H9 (cell line): ENCODE measurements at regions not wholly inside any gene's neighbourhood (a gene's known extent, or its start where the extent isn't known, plus 50 kb on each side); places are given as distances from the start of the nearest gene placed in this dataset.

Experiments
- DNase-seq: peaks from one replicate; pipeline ENCODE4 v3.0.0-alpha.2; 2017
- H2AFZ ChIP-seq: one replicate; pipeline ENCODE4 v1.6.1; 2013; ENCODE audit warnings: mild to moderate bottlenecking, low read length, control low read depth, moderate library complexity
- H2AK5ac ChIP-seq: 2 replicates; pipeline ENCODE4 v1.6.1; 2013; ENCODE audit warnings: low read length, control low read depth, mixed read lengths; ENCODE audit not compliant: insufficient read length
- H2BK120ac ChIP-seq: one replicate; pipeline ENCODE4 v1.6.1; 2013; ENCODE audit warnings: low read depth, mild to moderate bottlenecking, low read length, control low read depth, inconsistent platforms; ENCODE audit not compliant: poor library complexity, severe bottlenecking
- H2BK12ac ChIP-seq: 2 replicates; pipeline ENCODE4 v1.6.1; 2013; ENCODE audit warnings: low read length, control low read depth, mixed read lengths, low read depth; ENCODE audit not compliant: insufficient read length
- H2BK15ac ChIP-seq: 2 replicates; pipeline ENCODE4 v1.6.1; 2013; ENCODE audit warnings: low read depth, low read length, control low read depth
- H2BK20ac ChIP-seq: one replicate; pipeline ENCODE4 v1.6.1; 2013; ENCODE audit warnings: low read depth, mild to moderate bottlenecking, low read length, control low read depth, inconsistent platforms; ENCODE audit not compliant: poor library complexity, severe bottlenecking
- H2BK5ac ChIP-seq: 2 replicates; pipeline ENCODE4 v1.6.1; 2013; ENCODE audit warnings: low read length, control low read depth, mixed read lengths; ENCODE audit not compliant: insufficient read length
- H3K14ac ChIP-seq: 2 replicates; pipeline ENCODE4 v1.6.1; 2013; ENCODE audit warnings: low read length, control low read depth; ENCODE audit not compliant: insufficient read depth
- H3K18ac ChIP-seq: 2 replicates; pipeline ENCODE4 v1.6.1; 2013; ENCODE audit warnings: low read depth, mild to moderate bottlenecking, mixed read lengths, low read length, control low read depth; ENCODE audit not compliant: insufficient read length
- H3K23ac ChIP-seq: 2 replicates; pipeline ENCODE4 v1.6.1; 2013; ENCODE audit warnings: low read length, control low read depth, mixed read lengths, low read depth; ENCODE audit not compliant: insufficient read length
- H3K23me2 ChIP-seq: 2 replicates; pipeline ENCODE4 v1.6.1; 2013; ENCODE audit warnings: low read depth, mild to moderate bottlenecking, mixed read lengths, low read length, control low read depth; ENCODE audit not compliant: insufficient read length, poor library complexity, severe bottlenecking
- H3K27ac ChIP-seq: 2 replicates; pipeline ENCODE4 v1.5.1; 2013; ENCODE audit warnings: low read length, control low read depth, mixed read lengths, low read depth; ENCODE audit not compliant: insufficient read length
- H3K27me3 ChIP-seq: 2 replicates; pipeline ENCODE4 v1.6.1; 2013; ENCODE audit warnings: low read length, control low read depth, inconsistent platforms; ENCODE audit not compliant: insufficient read depth
- H3K4ac ChIP-seq: 2 replicates; pipeline ENCODE4 v1.6.1; 2013; ENCODE audit warnings: low read depth, mild to moderate bottlenecking, control low read depth, inconsistent platforms, low read length, moderate library complexity
- H3K4me1 ChIP-seq: 2 replicates; pipeline ENCODE4 v1.6.1; 2013; ENCODE audit warnings: low read length, control low read depth, inconsistent platforms; ENCODE audit not compliant: insufficient read depth
- H3K4me2 ChIP-seq: 2 replicates; pipeline ENCODE4 v1.6.1; 2013; ENCODE audit warnings: low read length, control low read depth, mixed read lengths; ENCODE audit not compliant: insufficient read length, insufficient read depth
- H3K56ac ChIP-seq: 2 replicates; pipeline ENCODE4 v1.6.1; 2013; ENCODE audit warnings: low read depth, mild to moderate bottlenecking, mixed read lengths, low read length, control low read depth; ENCODE audit not compliant: insufficient read length
- H3K79me1 ChIP-seq: 2 replicates; pipeline ENCODE4 v1.6.1; 2013; ENCODE audit warnings: low read depth, mild to moderate bottlenecking, moderate library complexity, low read length, control low read depth, inconsistent platforms; ENCODE audit not compliant: insufficient read depth, poor library complexity, severe bottlenecking
- H3K79me2 ChIP-seq: 2 replicates; pipeline ENCODE4 v1.6.1; 2013; ENCODE audit warnings: low read length, control low read depth, inconsistent platforms; ENCODE audit not compliant: insufficient read depth
- H3K9ac ChIP-seq: 2 replicates; pipeline ENCODE4 v1.6.1; 2013; ENCODE audit warnings: low read length, control low read depth, mixed read lengths; ENCODE audit not compliant: insufficient read length; ENCODE audit errors: extremely low read depth
- H3K9me3 ChIP-seq: one replicate; pipeline ENCODE4 v1.6.1; 2013; ENCODE audit warnings: low read depth, low read length, inconsistent platforms; ENCODE audit not compliant: control insufficient read depth
- H3T11ph ChIP-seq: one replicate; pipeline ENCODE4 v1.6.1; 2013; ENCODE audit warnings: mild to moderate bottlenecking, low read length, control low read depth, inconsistent platforms
- H4K20me1 ChIP-seq: one replicate; pipeline ENCODE4 v1.6.1; 2013; ENCODE audit not compliant: control insufficient read depth, insufficient read length, insufficient read depth
- H4K5ac ChIP-seq: 2 replicates; pipeline ENCODE4 v1.6.1; 2013; ENCODE audit warnings: low read depth, mild to moderate bottlenecking, mixed read lengths, low read length, control low read depth; ENCODE audit not compliant: insufficient read length
- H4K8ac ChIP-seq: replicated peaks from 2 replicates; pipeline ENCODE4 v1.6.1; 2013; ENCODE audit warnings: low read length, control low read depth, mixed read lengths, low read depth; ENCODE audit not compliant: insufficient read length
- H4K91ac ChIP-seq: 2 replicates; pipeline ENCODE4 v1.6.1; 2013; ENCODE audit warnings: low read depth, mild to moderate bottlenecking, moderate library complexity, mixed read lengths, low read length, control low read depth; ENCODE audit not compliant: insufficient read length
- H3K27ac Mint-ChIP-seq, 3 experiments: 2 replicates in 2 of 3; 3 replicates in 1 of 3; pipeline ENCODE4 v1.8.0; 2020 to 2021; ENCODE audit warnings: mixed read lengths in 3 of 3, mild to moderate bottlenecking in 1 of 3, moderate library complexity in 1 of 3
- H3K27me3 Mint-ChIP-seq: 2 replicates; pipeline ENCODE4 v1.8.0; 2021; ENCODE audit warnings: low read depth, mild to moderate bottlenecking, moderate library complexity, mixed read lengths
- H3K36me3 Mint-ChIP-seq, 3 experiments: 2 replicates in 2 of 3; 3 replicates in 1 of 3; pipeline ENCODE4 v1.8.0; 2020 to 2021; ENCODE audit warnings: low read depth in 3 of 3, mixed read lengths in 3 of 3; ENCODE audit not compliant: insufficient read depth in 1 of 3
- H3K4me1 Mint-ChIP-seq, 2 experiments: 2 replicates each; pipeline ENCODE4 v1.8.0; 2020; ENCODE audit warnings: mixed read lengths in 2 of 2
- H3K4me3 Mint-ChIP-seq, 2 experiments: 2 replicates in 1 of 2; 3 replicates in 1 of 2; pipeline ENCODE4 v1.8.0; 2020 to 2021; ENCODE audit warnings: mild to moderate bottlenecking in 2 of 2, mixed read lengths in 2 of 2, moderate library complexity in 1 of 2
- H3K9me3 Mint-ChIP-seq, 2 experiments: 2 replicates in 1 of 2; 3 replicates in 1 of 2; pipeline ENCODE4 v1.8.0; 2020; ENCODE audit warnings: mild to moderate bottlenecking in 2 of 2, mixed read lengths in 2 of 2, moderate library complexity in 1 of 2
- WGBS: extraction: QIAGEN DNeasy Blood & Tissue Kit; methylation state at CpG from one replicate; pipeline ENCODE4 v1.1.7; 2013; ENCODE audit warnings: missing lambda C conversion rate, low lambda C conversion rate, mixed read lengths; ENCODE audit not compliant: insufficient read length; ENCODE audit errors: extremely low coverage; 5-methylcytosine and 5-hydroxymethylcytosine counted together
- TF ChIP-seq, protein P1 (sequence below): fragments of 200-600 bp; sonication (generic); conservative IDR thresholded peaks from 3 replicates; pipeline ENCODE4 v1.8.0; 2021; ENCODE audit warnings: antibody characterized with exemption, mild to moderate bottlenecking

DNA sequence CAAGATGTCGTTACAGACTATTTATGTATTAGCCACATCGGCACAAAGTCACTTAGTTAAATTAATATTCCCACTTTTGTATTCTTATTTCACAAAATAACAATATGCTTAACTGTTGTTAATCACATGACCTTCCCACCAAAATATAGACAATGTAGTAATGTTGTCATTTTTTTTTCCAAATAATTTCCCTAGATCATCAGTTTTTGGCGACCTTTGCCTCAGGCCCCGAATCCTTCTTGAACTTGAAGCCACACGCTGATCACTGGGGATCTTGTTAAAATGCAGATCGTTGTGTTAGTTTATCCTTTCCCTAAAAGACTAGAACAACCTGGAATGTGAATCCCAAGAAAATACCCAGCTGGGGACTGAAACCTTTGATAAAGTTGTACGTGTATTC, 497.6 kb downstream of the SUCLG1 start:
- H3K9me3 Mint-ChIP-seq, result no peaks in the 10 kb centered on the region; a peak in 1 of 5 replicates
- Histone ChIP-seq H3K4ac (no peak overlapping the region), H3K4me2 (no peak overlapping the region), H3K27me3 (no peaks in the 10 kb centered on the region), H4K5ac (no peak overlapping the region), H2BK120ac (no peak overlapping the region), H2BK12ac (no peak overlapping the region), H3K23ac (no peak overlapping the region), H4K8ac (no peak overlapping the region), H3K27ac (no peak overlapping the region), H4K91ac (no peak overlapping the region), H2BK5ac (no peak overlapping the region), H3K79me1 (no peaks in the 10 kb centered on the region), H3K14ac (no peak overlapping the region), H3T11ph (no peak overlapping the region), H2BK20ac (no peak overlapping the region), H3K79me2 (no peaks in the 10 kb centered on the region), H2AFZ (no peak overlapping the region), H2BK15ac (no peak overlapping the region), H3K18ac (no peak overlapping the region), H3K23me2 (no peaks in the 10 kb centered on the region), H3K9me3 (no peaks in the 10 kb centered on the region), H3K56ac (no peak overlapping the region), H4K20me1 (no peaks in the 10 kb centered on the region), H3K9ac (no peak overlapping the region), H3K4me1 (no peaks in the 10 kb centered on the region), H2AK5ac (no peak overlapping the region)
- TF ChIP-seq, protein P1, sequence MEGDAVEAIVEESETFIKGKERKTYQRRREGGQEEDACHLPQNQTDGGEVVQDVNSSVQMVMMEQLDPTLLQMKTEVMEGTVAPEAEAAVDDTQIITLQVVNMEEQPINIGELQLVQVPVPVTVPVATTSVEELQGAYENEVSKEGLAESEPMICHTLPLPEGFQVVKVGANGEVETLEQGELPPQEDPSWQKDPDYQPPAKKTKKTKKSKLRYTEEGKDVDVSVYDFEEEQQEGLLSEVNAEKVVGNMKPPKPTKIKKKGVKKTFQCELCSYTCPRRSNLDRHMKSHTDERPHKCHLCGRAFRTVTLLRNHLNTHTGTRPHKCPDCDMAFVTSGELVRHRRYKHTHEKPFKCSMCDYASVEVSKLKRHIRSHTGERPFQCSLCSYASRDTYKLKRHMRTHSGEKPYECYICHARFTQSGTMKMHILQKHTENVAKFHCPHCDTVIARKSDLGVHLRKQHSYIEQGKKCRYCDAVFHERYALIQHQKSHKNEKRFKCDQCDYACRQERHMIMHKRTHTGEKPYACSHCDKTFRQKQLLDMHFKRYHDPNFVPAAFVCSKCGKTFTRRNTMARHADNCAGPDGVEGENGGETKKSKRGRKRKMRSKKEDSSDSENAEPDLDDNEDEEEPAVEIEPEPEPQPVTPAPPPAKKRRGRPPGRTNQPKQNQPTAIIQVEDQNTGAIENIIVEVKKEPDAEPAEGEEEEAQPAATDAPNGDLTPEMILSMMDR, result no peak
- no peaks in the 10 kb centered on the region for H3K27me3 Mint-ChIP-seq
- no peaks in the 10 kb centered on the region for H3K36me3 Mint-ChIP-seq
- no peak overlapping the region for H3K27ac Mint-ChIP-seq
- DNase-seq, result no peak
- no peak overlapping the region for H3K4me3 Mint-ChIP-seq
- WGBS, result no CpG with 5 or more reads among the region's 7 CpGs
- no peaks in the 10 kb centered on the region for H3K4me1 Mint-ChIP-seq
